ENCODE measurements at regions not wholly inside any gene's neighbourhood (a gene's known extent, or its start where the extent isn't known, plus 50 kb on each side); places are given as distances from the start of the nearest gene placed in this dataset.

- DNase-seq (ENCODE audit: low read depth in 2 of 3, low spot score in 2 of 3), result no peak
These were observed 71.4 kb upstream of the GLS start for GRCh38 chr2:190809139-190809764.

DNA sequence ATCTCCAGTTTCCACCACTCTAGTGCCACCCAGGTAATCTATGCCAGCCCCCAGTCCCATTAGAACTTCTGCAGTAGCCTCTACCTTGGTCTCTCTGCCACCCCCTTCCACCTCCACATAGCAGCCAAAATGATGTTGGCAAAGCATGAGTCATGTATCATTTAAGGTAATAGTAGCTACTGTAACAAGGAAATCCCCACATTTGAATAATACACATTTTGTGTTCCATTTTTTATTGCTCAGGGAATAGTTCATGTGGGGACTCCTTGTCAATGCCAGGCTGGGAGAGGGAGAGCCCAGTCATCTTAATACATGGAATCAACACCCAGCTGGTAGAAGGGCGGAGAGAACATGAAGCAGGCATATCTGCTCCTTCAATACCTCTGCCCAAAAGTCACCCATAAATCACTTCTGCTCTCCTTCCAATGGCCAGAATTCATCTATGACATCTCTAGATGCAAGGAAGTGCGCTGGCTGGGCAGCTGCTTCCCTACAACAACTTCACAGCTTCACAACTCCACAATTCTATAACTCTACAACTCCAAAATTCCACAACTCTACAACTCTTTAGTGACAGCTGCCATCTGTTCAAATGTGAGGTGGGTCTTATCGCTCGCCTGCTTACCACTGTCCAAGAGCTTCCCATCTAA, 70.6 kb upstream of the GLS start:
- DNase-seq (ENCODE audit: low read depth in 2 of 3, low spot score in 2 of 3), result no peak

DNA sequence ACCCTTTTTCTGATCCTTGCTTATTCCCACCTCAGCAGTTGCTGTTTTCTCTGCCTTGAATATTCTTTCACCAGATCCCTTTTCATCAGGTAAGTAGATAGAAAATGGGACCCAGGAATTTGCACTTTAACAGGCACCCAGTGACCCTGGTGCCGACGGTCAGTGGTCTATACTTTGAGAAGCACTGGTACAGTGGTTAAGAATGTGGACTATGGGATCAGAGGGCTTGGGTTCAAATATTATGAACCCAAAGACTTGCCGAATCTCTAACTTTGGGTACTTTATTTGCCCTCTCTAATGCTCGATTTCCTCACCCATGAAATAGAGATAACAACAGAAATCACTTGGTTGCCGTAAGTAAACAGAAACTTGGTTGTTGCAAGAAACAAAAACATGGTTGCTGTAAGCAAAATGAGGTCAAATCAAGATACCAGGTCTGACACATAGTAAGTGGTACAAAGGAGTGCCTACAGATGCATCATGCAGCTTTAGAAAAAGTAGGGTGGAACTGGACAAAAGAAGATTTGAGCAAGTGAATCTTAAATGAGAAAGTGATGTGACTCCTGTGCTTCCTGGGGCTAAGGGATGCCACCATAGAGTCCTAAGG, 69.5 kb upstream of the GLS start:
- DNase-seq (ENCODE audit: low read depth in 2 of 3, low spot score in 2 of 3), result no peak

- DNase-seq (ENCODE audit: low read depth in 2 of 3, low spot score in 2 of 3), result no peak
These were observed 68.8 kb upstream of the GLS start for GRCh38 chr2:190811811-190812210.

DNA sequence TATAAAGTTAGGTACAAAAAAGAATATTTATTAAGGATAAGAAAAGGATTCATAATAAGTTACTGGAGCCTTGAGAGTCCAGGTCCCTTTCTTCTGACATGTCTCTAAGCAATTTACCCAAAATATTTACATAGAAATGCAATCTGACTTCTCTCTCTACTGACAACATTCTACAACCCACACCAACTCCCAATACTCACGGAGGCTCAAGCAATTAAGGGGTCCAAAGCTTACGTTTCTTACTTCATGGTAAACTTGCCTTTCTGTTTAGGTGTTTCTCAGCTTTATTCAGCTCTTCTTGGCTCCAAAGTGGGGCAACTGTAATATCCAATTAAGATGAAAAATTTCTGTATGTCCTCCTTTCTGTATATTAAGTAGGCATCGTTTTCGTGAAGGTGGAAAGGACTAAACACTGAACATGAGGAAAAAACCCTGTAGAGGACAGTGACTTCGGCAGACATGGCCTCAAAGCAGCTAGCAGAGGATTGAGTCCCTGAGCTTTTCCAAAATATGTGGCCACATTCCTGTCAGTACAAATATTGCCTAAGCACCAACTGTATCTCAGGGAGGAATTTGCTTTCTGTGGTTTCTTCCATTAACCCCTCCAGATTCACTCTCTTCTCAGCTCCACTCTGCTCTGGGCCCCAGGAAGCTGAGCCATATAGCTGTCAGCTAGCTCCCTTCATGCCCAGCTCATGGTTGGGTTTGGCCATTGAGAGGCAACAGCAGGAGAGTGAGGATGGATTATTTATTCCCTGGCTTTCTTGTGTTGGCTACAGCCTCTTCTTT, 67.9 kb upstream of the GLS start:
- no peak for DNase-seq (ENCODE audit: low read depth in 2 of 3, low spot score in 2 of 3)

DNA sequence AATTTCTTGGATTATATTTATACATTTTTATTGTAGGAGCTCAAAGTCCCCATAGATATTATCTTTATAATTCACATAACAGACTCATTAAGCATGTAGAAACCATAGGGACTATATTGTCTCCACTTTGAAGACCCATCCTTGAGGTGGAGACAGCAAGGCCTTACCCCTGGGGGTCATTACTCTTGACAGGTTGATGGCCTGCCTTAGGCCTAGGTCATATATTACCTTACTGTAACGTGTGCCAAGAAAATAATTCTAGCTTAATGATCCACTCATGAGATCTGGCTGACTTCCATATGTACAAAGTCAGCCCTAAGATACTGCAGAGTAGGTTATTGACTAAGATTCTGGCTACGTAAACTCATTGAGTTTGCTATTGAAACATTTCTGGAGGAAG, 65.4 kb upstream of the GLS start:
- DNase-seq (ENCODE audit: low read depth in 2 of 3, low spot score in 2 of 3), result no peak

DNA sequence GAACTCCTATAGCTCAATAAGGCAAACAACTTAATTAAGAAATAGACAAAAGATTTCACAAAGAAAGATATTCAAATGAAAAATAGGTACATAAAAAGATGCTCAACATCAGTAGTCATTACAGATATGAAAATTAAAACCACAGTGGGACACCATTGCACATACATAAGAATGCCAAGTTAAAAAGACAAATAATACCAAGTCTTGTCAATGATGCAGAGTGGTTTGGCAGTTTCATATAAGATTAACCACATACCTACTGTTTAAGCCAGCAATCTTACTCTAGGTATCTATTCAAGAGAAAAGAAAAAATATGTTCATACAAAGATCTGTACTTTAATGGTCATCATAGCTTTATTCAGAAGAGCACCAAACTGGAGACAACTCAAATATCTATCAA, 63.5 kb upstream of the GLS start:
- DNase-seq (ENCODE audit: low read depth in 2 of 3, low spot score in 2 of 3), result no peak

- DNase-seq (ENCODE audit: low read depth in 2 of 3, low spot score in 2 of 3), result no peak
These were observed 60.8 kb upstream of the GLS start for GRCh38 chr2:190819840-190820301.

DNA sequence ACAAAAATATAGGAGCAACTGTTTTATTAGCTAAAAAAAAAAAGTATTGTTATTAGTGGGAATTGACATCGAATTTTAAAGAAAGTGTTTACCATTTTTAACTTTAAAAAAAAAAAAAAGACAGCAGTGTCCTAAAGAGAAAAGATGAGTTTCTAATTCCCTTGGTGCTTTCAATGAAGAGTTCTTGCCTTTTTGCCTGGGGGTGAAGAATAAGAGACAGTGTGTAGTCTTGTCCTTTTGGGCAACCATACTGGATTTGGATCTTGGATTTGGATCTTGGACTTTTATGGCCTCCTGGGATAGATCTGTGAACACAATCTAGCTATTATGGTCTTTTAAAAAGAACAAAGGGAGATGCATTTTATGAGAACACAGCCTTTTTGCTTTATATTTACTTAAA, 60.2 kb upstream of the GLS start:
- no peak for DNase-seq (ENCODE audit: low read depth in 2 of 3, low spot score in 2 of 3)

GRCh38 chr2:190822043-190822442, 58.6 kb upstream of the GLS start:
- DNase-seq (ENCODE audit: low read depth in 2 of 3, low spot score in 2 of 3), result no peak

GRCh38 chr2:190827720-190828119, 52.9 kb upstream of the GLS start:
- no peak for DNase-seq (ENCODE audit: low read depth in 2 of 3, low spot score in 2 of 3)

GRCh38 chr2:190829642-190830041, 51.0 kb upstream of the GLS start:
- no peak for DNase-seq (ENCODE audit: low read depth in 2 of 3, low spot score in 2 of 3)
